ENCODE measurements at regions not wholly inside any gene's neighbourhood (a gene's known extent, or its start where the extent isn't known, plus 50 kb on each side); places are given as distances from the start of the nearest gene placed in this dataset.

GRCh38 chr1:61523893-61524605 is 200.9 kb downstream of the TM2D1 start:
- DNase-seq (ENCODE audit: low read depth): no peak

GRCh38 chr1:61523229-61523628 is 201.7 kb downstream of the TM2D1 start:
- DNase-seq (ENCODE audit: low read depth): no peak

- no peak for DNase-seq (ENCODE audit: low read depth)
Observed at GRCh38 chr1:61520401-61520800, 204.5 kb downstream of the TM2D1 start.

DNA sequence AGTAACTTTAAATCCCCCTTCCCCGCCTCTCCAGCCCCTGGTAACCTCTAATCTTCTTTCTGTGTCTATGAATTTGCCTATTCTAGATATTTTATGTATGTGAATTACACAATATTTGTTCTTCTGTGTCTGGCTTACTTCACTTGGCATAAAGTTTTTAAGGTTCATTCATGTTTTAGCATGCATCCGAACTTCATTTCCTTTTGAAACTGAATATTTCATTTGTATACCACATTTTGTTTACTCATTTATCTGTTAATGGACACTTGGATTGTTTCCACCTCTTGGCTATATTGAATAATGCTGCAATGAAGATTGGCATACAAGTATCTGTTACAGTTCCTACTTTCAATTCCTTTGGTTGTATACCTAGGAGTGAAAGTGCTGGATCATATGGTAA is 205.3 kb downstream of the TM2D1 start:
- no peak for DNase-seq (ENCODE audit: low read depth)

- DNase-seq (ENCODE audit: low read depth): no peak
Observed at GRCh38 chr1:61518670-61519400, 206.1 kb downstream of the TM2D1 start.

DNA sequence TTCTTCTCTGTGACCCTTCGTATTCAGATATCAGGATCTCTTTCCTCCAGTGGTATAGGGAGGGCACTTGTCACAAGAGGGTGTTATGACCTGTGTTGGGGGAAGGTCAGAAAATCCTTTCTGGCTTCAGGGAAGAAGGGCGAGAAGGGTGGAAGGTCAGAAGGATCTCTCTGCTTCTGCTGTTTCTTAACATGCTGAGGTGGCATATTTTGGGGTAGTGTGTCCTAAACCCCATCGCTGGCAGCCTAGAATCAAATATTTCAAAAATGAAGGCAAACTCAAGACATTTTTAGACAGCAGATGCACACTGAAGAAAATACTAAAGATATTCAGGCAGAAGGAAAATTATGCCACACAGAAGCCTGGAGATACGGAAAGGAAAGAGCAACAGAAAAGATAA is 207.6 kb downstream of the TM2D1 start:
- DNase-seq (ENCODE audit: low read depth): no peak

DNA sequence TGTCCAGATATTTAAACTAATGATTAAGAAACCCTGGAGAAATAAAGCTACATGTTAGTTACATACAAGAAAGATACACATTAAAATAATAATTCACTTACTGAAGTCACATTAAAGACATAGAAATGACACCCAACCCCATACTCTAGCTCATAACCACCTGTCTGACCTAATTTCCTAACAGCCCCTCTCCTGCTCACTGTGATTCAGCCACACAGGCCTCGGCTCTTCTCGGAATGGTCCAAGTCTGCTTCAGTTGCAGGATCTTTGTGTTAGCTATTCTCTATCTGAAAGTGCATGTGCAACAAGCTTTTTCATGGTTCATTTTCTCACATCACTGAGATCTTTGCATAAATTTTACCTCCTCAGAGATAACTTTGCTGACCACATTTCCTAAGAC is 209.8 kb downstream of the TM2D1 start:
- DNase-seq (ENCODE audit: low read depth): no peak

All from non-pigmented ciliary epithelial cell (primary cell).